Fibroblast of lung (primary cell): ENCODE measurements at regions not wholly inside any gene's neighbourhood (a gene's known extent, or its start where the extent isn't known, plus 50 kb on each side); places are given as distances from the start of the nearest gene placed in this dataset.

ENCODE experiments used
- DNase-seq, 2 donors: peaks; one replicate each; pipeline versions ENCODE4 v3.0.0 to v3.0.0-alpha.2; 2010; ENCODE audit warnings: low read depth in 2 of 2
- H2AFZ ChIP-seq: 2 replicates; pipeline ENCODE4 v1.5.1; 2012; ENCODE audit warnings: low read length, control low read depth, inconsistent platforms
- H3K27ac ChIP-seq: 2 replicates; pipeline ENCODE4 v1.5.1; 2011; ENCODE audit warnings: low read length, control low read depth; ENCODE audit not compliant: insufficient read depth
- H3K27me3 ChIP-seq: 2 replicates; pipeline ENCODE4 v1.5.1; 2011; ENCODE audit warnings: mild to moderate bottlenecking, low read length; ENCODE audit not compliant: control insufficient read depth, insufficient read depth
- H3K36me3 ChIP-seq: 2 replicates; pipeline ENCODE4 v1.5.1; 2011; ENCODE audit warnings: low read length; ENCODE audit not compliant: control insufficient read depth, insufficient read depth
- H3K4me1 ChIP-seq: 2 replicates; pipeline ENCODE4 v1.5.1; 2011; ENCODE audit warnings: low read length; ENCODE audit not compliant: control insufficient read depth, insufficient read depth; ENCODE audit errors: extremely low read depth
- H3K4me2 ChIP-seq: 2 replicates; pipeline ENCODE4 v1.5.1; 2011; ENCODE audit warnings: low read length, control low read depth; ENCODE audit not compliant: insufficient read depth; ENCODE audit errors: extremely low read depth
- H3K4me3 ChIP-seq, 4 experiments: fragments of 200-600 bp in 1 of 4; sonication (generic) in 1 of 4; replicated peaks in 1 of 4; 2 replicates each; pipeline ENCODE4 v1.5.1; 2011 to 2016; ENCODE audit warnings: low read length in 4 of 4, low read depth in 3 of 4, mild to moderate bottlenecking in 3 of 4, control low read depth in 2 of 4, inconsistent platforms in 1 of 4, mixed read lengths in 1 of 4; ENCODE audit not compliant: insufficient read depth in 1 of 4; ENCODE audit errors: control extremely low read depth in 1 of 4
- H3K79me2 ChIP-seq: 2 replicates; pipeline ENCODE4 v1.5.1; 2012; ENCODE audit warnings: mild to moderate bottlenecking, low read length, inconsistent platforms; ENCODE audit not compliant: control insufficient read depth, insufficient read depth
- H3K9ac ChIP-seq: 2 replicates; pipeline ENCODE4 v1.5.1; 2011; ENCODE audit warnings: mild to moderate bottlenecking, low read length, control low read depth; ENCODE audit not compliant: insufficient read depth
- H3K9me3 ChIP-seq: 2 replicates; pipeline ENCODE4 v1.5.1; 2012; ENCODE audit warnings: low read depth, low read length; ENCODE audit not compliant: control insufficient read depth, insufficient read depth
- H4K20me1 ChIP-seq: 2 replicates; pipeline ENCODE4 v1.5.1; 2011; ENCODE audit warnings: low read length; ENCODE audit not compliant: control insufficient read depth, insufficient read depth; ENCODE audit errors: extremely low read depth
- CTCF ChIP-seq, 2 donors: IDR thresholded peaks in 1 of 2; conservative IDR thresholded peaks in 1 of 2; 1 replicate in 1 of 2; 2 replicates in 1 of 2; pipeline ENCODE4 v1.5.1; 2011 to 2012; ENCODE audit warnings: low read length in 2 of 2, control low read depth in 1 of 2, inconsistent platforms in 1 of 2, low read depth in 1 of 2, mild to moderate bottlenecking in 1 of 2
- EZH2 ChIP-seq: IDR thresholded peaks from 2 replicates; pipeline ENCODE4 v1.5.1; 2012; ENCODE audit warnings: low read length, control low read depth, mild to moderate bottlenecking; ENCODE audit errors: missing control alignments

GRCh38 chrX:20861113-20861512 lies 513.1 kb upstream of the CNKSR2 start:
- no peak overlapping the region for H2AFZ ChIP-seq
- no peak for DNase-seq
- no peaks in the 10 kb centered on the region for H3K27me3 ChIP-seq
- no peaks in the 10 kb centered on the region for H3K4me1 ChIP-seq
- H3K79me2 ChIP-seq: no peaks in the 10 kb centered on the region
- H3K27ac ChIP-seq: no peak overlapping the region
- TF ChIP-seq EZH2 (no peak), CTCF (conservative IDR thresholded peaks at IDR 0.05 in 1 of 2, IDR thresholded peaks at IDR 0.05 in 1 of 2; ENCODE audit: low read depth in 1 of 2, low read length in 2 of 2) (no peak)
- no peak overlapping the region for H3K4me2 ChIP-seq
- no peak overlapping the region for H3K9ac ChIP-seq
- no peaks in the 10 kb centered on the region for H3K36me3 ChIP-seq
- no peak overlapping the region for H3K4me3 ChIP-seq
- H3K9me3 ChIP-seq: no peaks in the 10 kb centered on the region
- no peaks in the 10 kb centered on the region for H4K20me1 ChIP-seq

- no peak for TF ChIP-seq CTCF (conservative IDR thresholded peaks at IDR 0.05 in 1 of 2, IDR thresholded peaks at IDR 0.05 in 1 of 2; ENCODE audit: low read depth in 1 of 2, low read length in 2 of 2)
- no peak for TF ChIP-seq EZH2
- H3K27ac ChIP-seq: no peak overlapping the region
- H3K79me2 ChIP-seq: no peaks in the 10 kb centered on the region
- H3K4me1 ChIP-seq: no peaks in the 10 kb centered on the region
- no peaks in the 10 kb centered on the region for H3K27me3 ChIP-seq
- H2AFZ ChIP-seq: no peak overlapping the region
- no peaks in the 10 kb centered on the region for H4K20me1 ChIP-seq
- no peaks in the 10 kb centered on the region for H3K9me3 ChIP-seq
- no peak overlapping the region for H3K4me2 ChIP-seq
- H3K9ac ChIP-seq: no peak overlapping the region
- no peak overlapping the region for H3K4me3 ChIP-seq
- DNase-seq: peak in 1 of 2 donors; percentile 59
- H3K36me3 ChIP-seq: no peaks in the 10 kb centered on the region
Measured at GRCh38 chrX:20857746-20858145, 516.5 kb upstream of the CNKSR2 start.

GRCh38 chrX:20838477-20838876 lies 535.7 kb upstream of the CNKSR2 start:
- TF ChIP-seq EZH2 (no peak), CTCF (conservative IDR thresholded peaks at IDR 0.05 in 1 of 2, IDR thresholded peaks at IDR 0.05 in 1 of 2; ENCODE audit: low read depth in 1 of 2, low read length in 2 of 2) (no peak)
- H3K4me3 ChIP-seq: no peak overlapping the region
- H3K4me2 ChIP-seq: no peak overlapping the region
- no peak for DNase-seq
- no peaks in the 10 kb centered on the region for H3K36me3 ChIP-seq
- no peaks in the 10 kb centered on the region for H4K20me1 ChIP-seq
- H2AFZ ChIP-seq: no peak overlapping the region
- no peak overlapping the region for H3K27ac ChIP-seq
- H3K9ac ChIP-seq: no peak overlapping the region
- H3K79me2 ChIP-seq: no peaks in the 10 kb centered on the region
- H3K4me1 ChIP-seq: no peaks in the 10 kb centered on the region
- H3K9me3 ChIP-seq: no peaks in the 10 kb centered on the region
- H3K27me3 ChIP-seq: no peaks in the 10 kb centered on the region
